OCI-LY3 (cell line): ENCODE measurements at regions not wholly inside any gene's neighbourhood (a gene's known extent, or its start where the extent isn't known, plus 50 kb on each side); places are given as distances from the start of the nearest gene placed in this dataset.

ENCODE experiments used
- EZH2phosphoT487 ChIP-seq: fragments of 200-600 bp; shearing (Covaris generic); IDR thresholded peaks from 2 replicates; pipeline ENCODE4 v1.6.1; 2018; ENCODE audit warnings: antibody characterized with exemption, mixed run types, low read depth
- TF ChIP-seq, protein P1 (sequence below): fragments of 200-600, 300-600 bp; sonication (generic); IDR thresholded peaks from 2 replicates; pipeline ENCODE4 v1.5.1; 2014; ENCODE audit warnings: antibody characterized with exemption, low read length, low read depth

DNA sequence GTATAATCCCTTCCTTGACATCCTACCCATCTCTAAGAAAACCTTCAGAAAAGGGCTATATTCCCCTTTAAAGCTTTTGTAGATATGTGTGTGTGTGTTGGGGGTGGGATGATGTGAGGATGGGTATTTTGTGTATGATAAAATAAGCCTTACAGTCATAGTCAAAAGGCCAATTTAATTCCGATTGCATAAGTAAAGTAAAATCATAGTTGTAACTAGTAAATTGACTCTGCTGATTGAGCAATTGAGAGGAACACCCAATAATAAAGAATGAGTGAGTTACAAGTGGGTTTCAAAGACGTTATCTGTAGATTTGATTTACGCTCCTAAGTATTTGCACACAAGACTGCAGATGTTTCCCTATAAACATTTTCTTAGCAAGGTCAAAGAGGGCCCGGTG lies 71.3 kb upstream of the ITPRID1 start:
- no peak for TF ChIP-seq EZH2phosphoT487
- TF ChIP-seq, protein P1, sequence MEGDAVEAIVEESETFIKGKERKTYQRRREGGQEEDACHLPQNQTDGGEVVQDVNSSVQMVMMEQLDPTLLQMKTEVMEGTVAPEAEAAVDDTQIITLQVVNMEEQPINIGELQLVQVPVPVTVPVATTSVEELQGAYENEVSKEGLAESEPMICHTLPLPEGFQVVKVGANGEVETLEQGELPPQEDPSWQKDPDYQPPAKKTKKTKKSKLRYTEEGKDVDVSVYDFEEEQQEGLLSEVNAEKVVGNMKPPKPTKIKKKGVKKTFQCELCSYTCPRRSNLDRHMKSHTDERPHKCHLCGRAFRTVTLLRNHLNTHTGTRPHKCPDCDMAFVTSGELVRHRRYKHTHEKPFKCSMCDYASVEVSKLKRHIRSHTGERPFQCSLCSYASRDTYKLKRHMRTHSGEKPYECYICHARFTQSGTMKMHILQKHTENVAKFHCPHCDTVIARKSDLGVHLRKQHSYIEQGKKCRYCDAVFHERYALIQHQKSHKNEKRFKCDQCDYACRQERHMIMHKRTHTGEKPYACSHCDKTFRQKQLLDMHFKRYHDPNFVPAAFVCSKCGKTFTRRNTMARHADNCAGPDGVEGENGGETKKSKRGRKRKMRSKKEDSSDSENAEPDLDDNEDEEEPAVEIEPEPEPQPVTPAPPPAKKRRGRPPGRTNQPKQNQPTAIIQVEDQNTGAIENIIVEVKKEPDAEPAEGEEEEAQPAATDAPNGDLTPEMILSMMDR, result no peak
